ENCODE measurements at regions not wholly inside any gene's neighbourhood (a gene's known extent, or its start where the extent isn't known, plus 50 kb on each side); places are given as distances from the start of the nearest gene placed in this dataset.

GRCh38 chr16:85462714-85463611 lies 150.2 kb upstream of the GSE1 start:
- no peak for DNase-seq

- DNase-seq: no peak
These were observed 149.3 kb upstream of the GSE1 start for GRCh38 chr16:85463672-85464382.

GRCh38 chr16:85464383-85465305 lies 148.5 kb upstream of the GSE1 start:
- peak; percentile 32 for DNase-seq

GRCh38 chr16:85465328-85466303 lies 147.5 kb upstream of the GSE1 start:
- DNase-seq: no peak

- DNase-seq: no peak
These were observed 146.8 kb upstream of the GSE1 start for GRCh38 chr16:85466304-85466700.

- no peak for DNase-seq
These were observed 146.1 kb upstream of the GSE1 start for GRCh38 chr16:85466989-85467388.

GRCh38 chr16:85469929-85470590 lies 143.1 kb upstream of the GSE1 start:
- no peak for DNase-seq

GRCh38 chr16:85470873-85471272 lies 142.2 kb upstream of the GSE1 start:
- no peak for DNase-seq

- DNase-seq: peak; percentile 55
These were observed 141.4 kb upstream of the GSE1 start for GRCh38 chr16:85471469-85472431.

- no peak for DNase-seq
These were observed 140.6 kb upstream of the GSE1 start for GRCh38 chr16:85472514-85472913.

GRCh38 chr16:85473323-85473722 lies 139.8 kb upstream of the GSE1 start:
- DNase-seq: no peak

GRCh38 chr16:85473909-85474620 lies 139.1 kb upstream of the GSE1 start:
- peak; percentile 58 for DNase-seq

- no peak for DNase-seq
These were observed 138.4 kb upstream of the GSE1 start for GRCh38 chr16:85474621-85475217.

- no peak for DNase-seq
These were observed 137.9 kb upstream of the GSE1 start for GRCh38 chr16:85475233-85475632.

- DNase-seq: no peak
These were observed 137.3 kb upstream of the GSE1 start for GRCh38 chr16:85475691-85476300.

GRCh38 chr16:85476389-85476788 lies 136.7 kb upstream of the GSE1 start:
- DNase-seq: no peak

- no peak for DNase-seq
These were observed 135.2 kb upstream of the GSE1 start for GRCh38 chr16:85477801-85478363.

Measured in COR-L47 (cell line).